ENCODE measurements at regions not wholly inside any gene's neighbourhood (a gene's known extent, or its start where the extent isn't known, plus 50 kb on each side); places are given as distances from the start of the nearest gene placed in this dataset.

GRCh38 chr21:20452935-20453334, 545.3 kb upstream of the NCAM2 start:
- TF ChIP-seq CTCF (IDR thresholded peaks at IDR 0.05; ENCODE audit: borderline replicate concordance, extremely low read depth, low read length, poor library complexity, severe bottlenecking) (no peak), EZH2 (IDR thresholded peaks at IDR 0.05; ENCODE audit: borderline replicate concordance, low read depth, low read length, severe bottlenecking) (no peak)

Measured in DND-41 (cell line).